Thymus (tissue), 11 donors: ENCODE measurements at regions not wholly inside any gene's neighbourhood (a gene's known extent, or its start where the extent isn't known, plus 50 kb on each side); places are given as distances from the start of the nearest gene placed in this dataset.

Experiments used
- DNase-seq, 9 donors: peaks; one replicate each; pipeline ENCODE4 v3.0.0-alpha.2; 2013; ENCODE audit warnings: low spot score in 9 of 9, low read depth in 6 of 9, missing footprints in 1 of 9
- H3K27ac ChIP-seq, 2 donors: one replicate each; pipeline ENCODE4 v1.5.1; 2013; ENCODE audit warnings: control low read depth in 1 of 2, low read depth in 1 of 2, low read length in 1 of 2, mild to moderate bottlenecking in 1 of 2, moderate library complexity in 1 of 2
- H3K27me3 ChIP-seq, 2 donors: one replicate each; pipeline ENCODE4 v1.5.1; 2013; ENCODE audit warnings: low read length in 1 of 2; ENCODE audit not compliant: control insufficient read depth in 2 of 2, insufficient read depth in 1 of 2
- H3K36me3 ChIP-seq, 2 donors: one replicate each; pipeline ENCODE4 v1.5.1; 2013; ENCODE audit warnings: low read length in 1 of 2, mild to moderate bottlenecking in 1 of 2, moderate library complexity in 1 of 2; ENCODE audit not compliant: control insufficient read depth in 2 of 2, insufficient read depth in 2 of 2
- H3K4me1 ChIP-seq, 2 donors: one replicate each; pipeline ENCODE4 v1.5.1; 2013; ENCODE audit warnings: low read length in 2 of 2; ENCODE audit not compliant: control insufficient read depth in 2 of 2, insufficient read depth in 2 of 2
- H3K4me3 ChIP-seq, 2 donors: one replicate each; pipeline ENCODE4 v1.5.1; 2013; ENCODE audit warnings: low read length in 2 of 2, control low read depth in 1 of 2, mild to moderate bottlenecking in 1 of 2
- H3K9me3 ChIP-seq, 2 donors: one replicate each; pipeline ENCODE4 v1.5.1; 2013; ENCODE audit warnings: low read length in 1 of 2, mild to moderate bottlenecking in 1 of 2; ENCODE audit not compliant: control insufficient read depth in 2 of 2, insufficient read depth in 1 of 2
- WGBS: extraction: QIAGEN DNeasy Blood & Tissue Kit; methylation state at CpG from one replicate; pipeline ENCODE4 v1.1.7; 2013; 5-methylcytosine and 5-hydroxymethylcytosine counted together
- donor health status: healthy.

DNA sequence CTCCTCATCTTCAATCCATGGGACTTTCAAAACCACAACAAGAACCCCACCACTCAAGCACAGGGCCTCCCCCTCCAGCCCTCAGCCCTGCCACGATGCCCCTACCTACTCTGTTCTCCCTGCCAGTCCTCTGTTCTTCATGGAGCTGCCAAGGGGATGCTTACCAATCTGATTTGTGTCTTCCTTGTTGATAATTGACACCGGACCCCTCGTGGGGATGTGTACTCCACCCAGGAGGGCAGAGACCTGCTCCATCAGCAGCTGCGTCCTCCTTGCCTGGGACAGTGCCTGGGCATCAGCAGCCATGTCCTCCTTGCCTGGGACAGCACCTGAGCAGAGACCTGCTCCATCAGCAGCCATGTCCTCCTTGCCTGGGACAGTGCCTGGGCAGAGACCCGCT lies 1489.2 kb downstream of the TBC1D22A start:
- H3K4me3 ChIP-seq = no peak overlapping the region
- H3K4me1 ChIP-seq = peaks cover 8 to 13% of the 10 kb centered on the region in 2 donors
- 81% methylated on average over 5 of the region's 5 CpGs for WGBS
- H3K27ac ChIP-seq = no peak overlapping the region
- no peaks in the 10 kb centered on the region for H3K36me3 ChIP-seq
- H3K27me3 ChIP-seq = peaks cover 11 to 37% of the 10 kb centered on the region in 2 donors
- H3K9me3 ChIP-seq = no peaks in the 10 kb centered on the region
- DNase-seq = no peak

DNA sequence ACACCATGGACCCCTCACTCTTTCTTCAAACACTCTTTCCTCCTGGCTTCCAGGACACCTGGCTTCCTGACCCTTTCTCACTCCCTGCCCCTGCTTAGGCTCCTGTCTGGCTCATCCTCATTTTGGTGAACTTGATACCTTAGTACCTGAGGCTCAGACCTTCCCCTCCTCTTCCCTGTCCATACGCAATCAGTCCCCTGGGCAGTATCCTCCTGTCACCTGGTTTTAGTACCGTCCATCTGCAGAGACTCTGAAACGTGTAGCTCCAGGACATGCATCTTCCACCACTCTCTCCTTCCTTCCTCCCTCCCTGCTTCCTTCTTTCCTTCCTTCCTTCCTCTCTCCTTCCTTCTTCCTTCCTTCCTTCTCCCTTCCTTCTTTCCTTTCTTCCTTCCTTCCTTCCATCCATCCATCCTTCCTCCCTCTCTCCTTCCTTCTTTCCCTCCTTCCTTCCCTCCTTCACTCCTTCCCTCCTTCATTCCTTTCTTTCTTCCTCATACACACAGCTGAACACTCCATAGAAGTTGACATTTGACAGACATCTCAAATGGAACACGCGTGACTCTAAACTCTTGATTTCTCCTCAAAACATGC lies 1488.6 kb downstream of the TBC1D22A start:
- WGBS = 83% methylated on average over 5 of the region's 5 CpGs

DNA sequence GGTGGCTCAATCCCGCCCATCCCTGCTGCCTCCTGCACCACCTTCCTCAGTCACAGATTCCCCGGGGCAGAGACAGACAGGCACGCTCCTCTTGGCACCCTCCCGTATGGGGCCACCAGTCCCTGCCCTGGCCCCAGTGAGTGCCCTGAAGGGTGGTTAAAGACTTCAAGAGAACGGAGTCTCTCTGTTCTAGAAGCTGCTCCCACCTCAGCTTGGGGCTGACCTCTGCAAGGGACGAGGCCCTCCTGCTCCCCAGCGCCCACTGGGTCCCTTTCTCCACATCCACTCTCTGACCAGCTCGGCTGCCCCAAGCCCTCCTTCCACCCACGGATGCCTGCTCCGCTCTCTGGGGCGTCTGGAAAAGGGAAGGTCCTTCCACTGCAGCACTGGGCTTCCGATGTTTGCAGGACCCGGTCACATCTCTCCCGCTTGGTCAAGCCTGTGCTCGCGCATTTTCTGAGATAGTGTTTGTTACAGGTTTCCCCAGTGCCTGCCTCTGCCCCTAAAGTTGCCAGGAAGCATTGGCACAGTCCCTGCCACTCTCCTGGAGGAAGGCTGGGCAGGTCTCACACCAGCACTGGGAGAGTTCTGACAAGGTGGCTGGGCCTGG lies 1487.9 kb downstream of the TBC1D22A start:
- Histone ChIP-seq H3K4me3 (no peak overlapping the region), H3K27me3 (peaks cover 11 to 29% of the 10 kb centered on the region in 2 donors), H3K4me1 (peaks cover 11 to 22% of the 10 kb centered on the region in 2 donors), H3K27ac (no peak overlapping the region), H3K36me3 (no peaks in the 10 kb centered on the region), H3K9me3 (no peaks in the 10 kb centered on the region)
- 85% methylated on average over 16 of the region's 16 CpGs for WGBS
- no peak for DNase-seq

More for the DNA sequence above, 1488.6 kb downstream of the TBC1D22A start:
- no peaks in the 10 kb centered on the region for H3K9me3 ChIP-seq
- peaks cover 11 to 32% of the 10 kb centered on the region in 2 donors for H3K27me3 ChIP-seq
- no peak overlapping the region for H3K27ac ChIP-seq
- no peak for DNase-seq
- H3K4me1 ChIP-seq = peaks cover 8 to 17% of the 10 kb centered on the region in 2 donors
- no peaks in the 10 kb centered on the region for H3K36me3 ChIP-seq
- no peak overlapping the region for H3K4me3 ChIP-seq

DNA sequence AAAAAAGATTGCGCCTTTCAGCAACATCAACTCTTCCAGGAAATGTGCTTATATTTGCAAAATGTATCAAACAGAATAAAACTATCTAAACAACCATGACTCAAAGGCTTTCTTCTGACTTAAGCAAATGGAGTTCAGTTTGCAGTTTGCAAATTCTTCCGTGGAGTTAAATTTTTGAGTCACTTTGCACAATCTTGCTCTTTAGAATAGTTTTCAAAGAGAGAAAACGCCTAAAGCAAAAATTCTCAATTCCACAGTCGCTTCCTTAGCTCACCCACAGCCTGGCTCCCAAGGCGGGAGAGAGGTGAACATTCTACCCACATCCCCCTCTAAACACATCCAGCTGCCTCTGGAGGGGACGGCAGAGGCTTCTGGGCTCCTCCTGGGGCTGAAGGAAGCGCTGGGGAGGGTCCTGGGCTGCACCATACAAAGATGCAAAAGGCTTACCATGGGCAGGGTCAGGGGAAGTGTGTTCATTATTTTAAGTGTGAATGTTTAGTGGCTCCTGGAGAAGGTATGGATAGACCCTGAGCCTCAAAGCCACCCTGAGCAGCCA lies 1487.3 kb downstream of the TBC1D22A start:
- WGBS = 79% methylated on average over 7 of the region's 7 CpGs

DNA sequence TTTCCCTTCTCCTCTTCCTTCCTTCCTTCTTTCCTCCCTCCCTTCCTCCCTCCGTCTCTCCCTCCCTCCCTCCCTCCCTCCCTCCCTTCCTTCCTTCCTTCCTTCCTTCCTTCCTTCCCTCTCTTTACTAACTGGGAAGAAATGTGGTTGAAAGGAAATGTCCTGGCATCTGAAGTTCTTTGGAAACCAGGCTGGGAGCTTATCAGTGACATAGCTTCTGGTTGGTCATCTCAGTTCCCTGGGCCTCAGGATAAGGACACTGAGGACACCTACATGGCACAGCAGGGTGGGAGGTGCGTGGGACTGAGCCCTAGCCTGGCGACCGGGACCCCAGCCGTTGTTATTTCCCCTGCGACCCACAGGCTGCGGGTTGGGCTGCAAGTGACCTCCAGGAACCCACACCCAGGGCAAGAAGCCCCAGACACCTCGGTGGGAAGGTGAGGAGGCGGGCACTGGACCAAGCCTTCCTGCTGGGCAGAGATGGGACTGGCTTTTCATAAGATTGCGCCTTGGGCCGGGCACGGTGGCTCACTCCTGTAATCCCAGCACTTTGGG lies 1486.5 kb downstream of the TBC1D22A start:
- 79% methylated on average over 10 of the region's 12 CpGs for WGBS
- Histone ChIP-seq H3K9me3 (no peaks in the 10 kb centered on the region), H3K27ac (no peak overlapping the region), H3K4me1 (peaks cover 16 to 25% of the 10 kb centered on the region in 2 donors), H3K27me3 (peaks cover 6 to 23% of the 10 kb centered on the region in 2 donors), H3K36me3 (no peaks in the 10 kb centered on the region), H3K4me3 (no peak overlapping the region)
- DNase-seq = no peak

More for the DNA sequence above, 1487.3 kb downstream of the TBC1D22A start:
- H3K4me1 ChIP-seq = peaks cover 17 to 28% of the 10 kb centered on the region in 2 donors
- DNase-seq = no peak
- no peak overlapping the region for H3K4me3 ChIP-seq
- H3K9me3 ChIP-seq = no peaks in the 10 kb centered on the region
- H3K27ac ChIP-seq = no peak overlapping the region
- peaks cover 11 to 26% of the 10 kb centered on the region in 2 donors for H3K27me3 ChIP-seq
- H3K36me3 ChIP-seq = no peaks in the 10 kb centered on the region

DNA sequence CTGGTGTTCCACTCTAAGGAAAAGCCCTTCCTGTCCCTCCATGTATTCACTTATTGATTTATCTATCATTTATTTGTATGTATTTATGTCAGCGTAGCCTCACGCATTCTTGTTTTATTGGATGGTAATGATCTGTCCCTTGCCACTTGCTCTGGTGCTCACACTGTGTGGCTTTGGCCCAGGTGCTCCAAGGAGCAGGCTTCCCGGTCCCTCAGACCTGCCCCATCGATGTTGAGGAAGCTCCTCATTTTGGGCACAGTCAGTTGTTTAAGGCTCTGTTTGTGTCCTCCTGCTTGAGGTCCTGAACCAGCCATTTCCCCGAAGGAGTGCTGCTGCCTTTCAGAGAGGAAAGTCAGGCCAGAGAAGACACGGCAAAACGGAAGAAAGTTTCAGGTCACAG lies 1485.4 kb downstream of the TBC1D22A start:
- 95% methylated on average over 7 of the region's 7 CpGs for WGBS
- Histone ChIP-seq H3K9me3 (no peaks in the 10 kb centered on the region), H3K27me3 (peaks cover 6 to 19% of the 10 kb centered on the region in 2 donors), H3K4me1 (peaks cover 14 to 21% of the 10 kb centered on the region in 2 donors), H3K27ac (no peak overlapping the region), H3K4me3 (no peak overlapping the region), H3K36me3 (no peaks in the 10 kb centered on the region)
- DNase-seq = no peak

DNA sequence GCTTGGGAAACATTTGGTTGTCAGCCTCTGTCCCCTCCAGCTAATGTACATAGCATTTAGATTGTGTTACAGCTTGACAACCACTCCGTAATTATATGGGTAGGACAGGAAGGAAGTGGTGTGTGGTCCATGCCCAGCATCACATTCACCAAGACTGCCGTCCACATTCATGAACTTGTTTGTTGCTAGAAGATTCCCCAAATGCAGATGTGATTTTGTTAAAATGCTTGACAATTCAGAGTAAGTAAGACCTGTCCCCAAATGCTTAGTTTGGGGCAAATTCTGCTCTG lies 1482.7 kb downstream of the TBC1D22A start:
- peak in 2 of 9 donors; percentile 30 to 41 for DNase-seq
- Histone ChIP-seq H3K4me1 (peaks cover 40 to 48% of the 10 kb centered on the region in 2 donors), H3K9me3 (no peaks in the 10 kb centered on the region), H3K27me3 (peaks cover 1 to 7% of the 10 kb centered on the region in 2 donors), H3K27ac (no peak overlapping the region), H3K36me3 (no peaks in the 10 kb centered on the region), H3K4me3 (no peak overlapping the region)
- WGBS = 3% methylated on average over 2 of the region's 2 CpGs

DNA sequence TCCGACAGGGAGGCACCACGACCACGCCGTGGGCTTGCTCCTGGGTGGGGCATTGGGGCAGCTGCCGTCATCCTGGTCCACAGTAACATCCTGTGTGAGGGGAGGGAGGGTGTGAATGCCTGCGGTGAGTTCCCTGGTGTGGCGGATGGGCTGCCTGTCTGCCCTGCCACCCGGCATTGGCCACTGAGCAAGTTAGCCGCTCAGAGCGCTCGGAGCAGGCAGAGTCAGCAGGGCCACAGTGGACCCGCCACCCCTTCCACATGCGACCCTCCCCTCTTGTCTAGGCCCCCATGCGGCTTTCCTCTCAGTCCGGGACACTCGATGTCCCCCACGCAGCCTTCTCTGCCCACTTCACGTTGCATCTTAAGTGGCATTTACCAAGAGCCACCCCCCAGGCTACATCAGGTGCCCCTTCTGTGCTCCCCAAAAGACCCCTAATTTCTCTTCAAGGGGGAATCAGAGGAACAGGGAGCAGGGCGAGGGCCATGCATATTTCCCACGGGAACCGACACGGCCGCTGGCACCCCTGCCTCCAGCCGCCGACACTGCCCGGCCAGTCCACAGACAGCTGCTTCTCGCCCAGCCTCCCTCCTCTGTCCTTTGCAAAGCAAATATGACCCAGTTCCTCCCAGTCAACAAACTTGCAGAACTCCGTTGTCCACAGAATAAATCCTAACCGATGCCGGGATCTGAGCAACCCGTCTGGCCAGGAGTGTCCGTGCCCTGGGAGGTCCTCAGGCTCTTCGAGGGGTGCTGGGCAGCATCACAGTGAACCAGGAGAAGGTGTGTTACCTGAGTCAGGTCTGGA lies 1482.1 kb downstream of the TBC1D22A start:
- no peaks in the 10 kb centered on the region for H3K9me3 ChIP-seq
- no peak overlapping the region for H3K27ac ChIP-seq
- peaks cover 0 to 4% of the 10 kb centered on the region in 2 donors for H3K27me3 ChIP-seq
- no peak overlapping the region for H3K4me3 ChIP-seq
- peaks cover 42 to 53% of the 10 kb centered on the region in 2 donors for H3K4me1 ChIP-seq
- no peak for DNase-seq
- no peaks in the 10 kb centered on the region for H3K36me3 ChIP-seq
- 97% methylated on average over 33 of the region's 33 CpGs for whole genome bisulfite sequencing

DNA sequence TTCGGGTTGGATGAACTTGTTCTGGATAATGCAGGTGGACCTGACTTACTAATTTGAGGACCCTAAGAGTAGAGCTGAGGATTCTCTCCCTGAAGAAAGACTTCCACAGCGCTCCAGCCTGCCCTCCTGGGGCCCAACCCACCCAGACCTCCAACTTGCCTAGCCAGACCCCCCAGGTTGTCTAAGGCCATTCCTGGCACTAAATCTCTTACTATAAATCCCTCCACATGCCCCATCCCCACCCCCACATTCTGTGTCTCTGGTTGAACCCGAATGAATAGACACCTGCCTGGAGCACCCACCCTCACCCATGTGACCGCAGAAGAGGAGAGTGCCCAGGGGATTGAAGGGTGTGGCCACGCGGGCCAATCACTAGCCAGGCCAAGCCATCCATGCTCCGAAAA lies 1480.0 kb downstream of the TBC1D22A start:
- no peaks in the 10 kb centered on the region for H3K9me3 ChIP-seq
- WGBS = 94% methylated on average over 7 of the region's 7 CpGs
- H3K4me1 ChIP-seq = peaks cover 46 to 63% of the 10 kb centered on the region in 2 donors
- H3K27me3 ChIP-seq = no peaks in the 10 kb centered on the region
- DNase-seq = no peak
- H3K36me3 ChIP-seq = no peaks in the 10 kb centered on the region
- no peak overlapping the region for H3K27ac ChIP-seq
- no peak overlapping the region for H3K4me3 ChIP-seq
